Right lobe of liver (tissue), 4 donors: ENCODE measurements at regions not wholly inside any gene's neighbourhood (a gene's known extent, or its start where the extent isn't known, plus 50 kb on each side); places are given as distances from the start of the nearest gene placed in this dataset.

Source experiments
- CTCF ChIP-seq, 4 donors: fragments of 200-600 bp in 3 of 4; fragments of 450-650 bp in 1 of 4; IDR thresholded peaks; one replicate each; pipeline versions ENCODE4 v1.5.1 to v1.8.0; 2016 to 2022; ENCODE audit warnings: antibody characterized with exemption in 4 of 4, mild to moderate bottlenecking in 2 of 4
- POLR2A ChIP-seq: fragments of 450-650 bp; IDR thresholded peaks from one replicate; pipeline ENCODE4 v1.6.1; 2017; ENCODE audit warnings: antibody characterized with exemption, mild to moderate bottlenecking
- donor health status: DM: no; HTN: no; CAD: no.
- donor health status: DM: no; HTN: no; CAD: no.
- donor health status: DM: no; HTN: yes; CAD: no.

- TF ChIP-seq CTCF (IDR thresholded peaks at IDR 0.05) (no peak), POLR2A (no peak)
These were observed 174.3 kb upstream of the ID4 start for GRCh38 chr6:19662911-19663310.
